H9 (cell line): ENCODE measurements at regions not wholly inside any gene's neighbourhood (a gene's known extent, or its start where the extent isn't known, plus 50 kb on each side); places are given as distances from the start of the nearest gene placed in this dataset.

Experiments
- DNase-seq: peaks from one replicate; pipeline ENCODE4 v3.0.0-alpha.2; 2017
- H2AFZ ChIP-seq: one replicate; pipeline ENCODE4 v1.6.1; 2013; ENCODE audit warnings: mild to moderate bottlenecking, low read length, control low read depth, moderate library complexity
- H2AK5ac ChIP-seq: 2 replicates; pipeline ENCODE4 v1.6.1; 2013; ENCODE audit warnings: low read length, control low read depth, mixed read lengths; ENCODE audit not compliant: insufficient read length
- H2BK120ac ChIP-seq: one replicate; pipeline ENCODE4 v1.6.1; 2013; ENCODE audit warnings: low read depth, mild to moderate bottlenecking, low read length, control low read depth, inconsistent platforms; ENCODE audit not compliant: poor library complexity, severe bottlenecking
- H2BK12ac ChIP-seq: 2 replicates; pipeline ENCODE4 v1.6.1; 2013; ENCODE audit warnings: low read length, control low read depth, mixed read lengths, low read depth; ENCODE audit not compliant: insufficient read length
- H2BK15ac ChIP-seq: 2 replicates; pipeline ENCODE4 v1.6.1; 2013; ENCODE audit warnings: low read depth, low read length, control low read depth
- H2BK20ac ChIP-seq: one replicate; pipeline ENCODE4 v1.6.1; 2013; ENCODE audit warnings: low read depth, mild to moderate bottlenecking, low read length, control low read depth, inconsistent platforms; ENCODE audit not compliant: poor library complexity, severe bottlenecking
- H2BK5ac ChIP-seq: 2 replicates; pipeline ENCODE4 v1.6.1; 2013; ENCODE audit warnings: low read length, control low read depth, mixed read lengths; ENCODE audit not compliant: insufficient read length
- H3K14ac ChIP-seq: 2 replicates; pipeline ENCODE4 v1.6.1; 2013; ENCODE audit warnings: low read length, control low read depth; ENCODE audit not compliant: insufficient read depth
- H3K18ac ChIP-seq: 2 replicates; pipeline ENCODE4 v1.6.1; 2013; ENCODE audit warnings: low read depth, mild to moderate bottlenecking, mixed read lengths, low read length, control low read depth; ENCODE audit not compliant: insufficient read length
- H3K23ac ChIP-seq: 2 replicates; pipeline ENCODE4 v1.6.1; 2013; ENCODE audit warnings: low read length, control low read depth, mixed read lengths, low read depth; ENCODE audit not compliant: insufficient read length
- H3K23me2 ChIP-seq: 2 replicates; pipeline ENCODE4 v1.6.1; 2013; ENCODE audit warnings: low read depth, mild to moderate bottlenecking, mixed read lengths, low read length, control low read depth; ENCODE audit not compliant: insufficient read length, poor library complexity, severe bottlenecking
- H3K27ac ChIP-seq: 2 replicates; pipeline ENCODE4 v1.5.1; 2013; ENCODE audit warnings: low read length, control low read depth, mixed read lengths, low read depth; ENCODE audit not compliant: insufficient read length
- H3K27me3 ChIP-seq: 2 replicates; pipeline ENCODE4 v1.6.1; 2013; ENCODE audit warnings: low read length, control low read depth, inconsistent platforms; ENCODE audit not compliant: insufficient read depth
- H3K4ac ChIP-seq: 2 replicates; pipeline ENCODE4 v1.6.1; 2013; ENCODE audit warnings: low read depth, mild to moderate bottlenecking, control low read depth, inconsistent platforms, low read length, moderate library complexity
- H3K4me1 ChIP-seq: 2 replicates; pipeline ENCODE4 v1.6.1; 2013; ENCODE audit warnings: low read length, control low read depth, inconsistent platforms; ENCODE audit not compliant: insufficient read depth
- H3K4me2 ChIP-seq: 2 replicates; pipeline ENCODE4 v1.6.1; 2013; ENCODE audit warnings: low read length, control low read depth, mixed read lengths; ENCODE audit not compliant: insufficient read length, insufficient read depth
- H3K56ac ChIP-seq: 2 replicates; pipeline ENCODE4 v1.6.1; 2013; ENCODE audit warnings: low read depth, mild to moderate bottlenecking, mixed read lengths, low read length, control low read depth; ENCODE audit not compliant: insufficient read length
- H3K79me1 ChIP-seq: 2 replicates; pipeline ENCODE4 v1.6.1; 2013; ENCODE audit warnings: low read depth, mild to moderate bottlenecking, moderate library complexity, low read length, control low read depth, inconsistent platforms; ENCODE audit not compliant: insufficient read depth, poor library complexity, severe bottlenecking
- H3K79me2 ChIP-seq: 2 replicates; pipeline ENCODE4 v1.6.1; 2013; ENCODE audit warnings: low read length, control low read depth, inconsistent platforms; ENCODE audit not compliant: insufficient read depth
- H3K9ac ChIP-seq: 2 replicates; pipeline ENCODE4 v1.6.1; 2013; ENCODE audit warnings: low read length, control low read depth, mixed read lengths; ENCODE audit not compliant: insufficient read length; ENCODE audit errors: extremely low read depth
- H3K9me3 ChIP-seq: one replicate; pipeline ENCODE4 v1.6.1; 2013; ENCODE audit warnings: low read depth, low read length, inconsistent platforms; ENCODE audit not compliant: control insufficient read depth
- H3T11ph ChIP-seq: one replicate; pipeline ENCODE4 v1.6.1; 2013; ENCODE audit warnings: mild to moderate bottlenecking, low read length, control low read depth, inconsistent platforms
- H4K20me1 ChIP-seq: one replicate; pipeline ENCODE4 v1.6.1; 2013; ENCODE audit not compliant: control insufficient read depth, insufficient read length, insufficient read depth
- H4K5ac ChIP-seq: 2 replicates; pipeline ENCODE4 v1.6.1; 2013; ENCODE audit warnings: low read depth, mild to moderate bottlenecking, mixed read lengths, low read length, control low read depth; ENCODE audit not compliant: insufficient read length
- H4K8ac ChIP-seq: replicated peaks from 2 replicates; pipeline ENCODE4 v1.6.1; 2013; ENCODE audit warnings: low read length, control low read depth, mixed read lengths, low read depth; ENCODE audit not compliant: insufficient read length
- H4K91ac ChIP-seq: 2 replicates; pipeline ENCODE4 v1.6.1; 2013; ENCODE audit warnings: low read depth, mild to moderate bottlenecking, moderate library complexity, mixed read lengths, low read length, control low read depth; ENCODE audit not compliant: insufficient read length
- H3K27ac Mint-ChIP-seq, 3 experiments: 2 replicates in 2 of 3; 3 replicates in 1 of 3; pipeline ENCODE4 v1.8.0; 2020 to 2021; ENCODE audit warnings: mixed read lengths in 3 of 3, mild to moderate bottlenecking in 1 of 3, moderate library complexity in 1 of 3
- H3K27me3 Mint-ChIP-seq: 2 replicates; pipeline ENCODE4 v1.8.0; 2021; ENCODE audit warnings: low read depth, mild to moderate bottlenecking, moderate library complexity, mixed read lengths
- H3K36me3 Mint-ChIP-seq, 3 experiments: 2 replicates in 2 of 3; 3 replicates in 1 of 3; pipeline ENCODE4 v1.8.0; 2020 to 2021; ENCODE audit warnings: low read depth in 3 of 3, mixed read lengths in 3 of 3; ENCODE audit not compliant: insufficient read depth in 1 of 3
- H3K4me1 Mint-ChIP-seq, 2 experiments: 2 replicates each; pipeline ENCODE4 v1.8.0; 2020; ENCODE audit warnings: mixed read lengths in 2 of 2
- H3K4me3 Mint-ChIP-seq, 2 experiments: 2 replicates in 1 of 2; 3 replicates in 1 of 2; pipeline ENCODE4 v1.8.0; 2020 to 2021; ENCODE audit warnings: mild to moderate bottlenecking in 2 of 2, mixed read lengths in 2 of 2, moderate library complexity in 1 of 2
- H3K9me3 Mint-ChIP-seq, 2 experiments: 2 replicates in 1 of 2; 3 replicates in 1 of 2; pipeline ENCODE4 v1.8.0; 2020; ENCODE audit warnings: mild to moderate bottlenecking in 2 of 2, mixed read lengths in 2 of 2, moderate library complexity in 1 of 2
- WGBS: extraction: QIAGEN DNeasy Blood & Tissue Kit; methylation state at CpG from one replicate; pipeline ENCODE4 v1.1.7; 2013; ENCODE audit warnings: missing lambda C conversion rate, low lambda C conversion rate, mixed read lengths; ENCODE audit not compliant: insufficient read length; ENCODE audit errors: extremely low coverage; 5-methylcytosine and 5-hydroxymethylcytosine counted together
- TF ChIP-seq, protein P1 (sequence below): fragments of 200-600 bp; sonication (generic); conservative IDR thresholded peaks from 3 replicates; pipeline ENCODE4 v1.8.0; 2021; ENCODE audit warnings: antibody characterized with exemption, mild to moderate bottlenecking

DNA sequence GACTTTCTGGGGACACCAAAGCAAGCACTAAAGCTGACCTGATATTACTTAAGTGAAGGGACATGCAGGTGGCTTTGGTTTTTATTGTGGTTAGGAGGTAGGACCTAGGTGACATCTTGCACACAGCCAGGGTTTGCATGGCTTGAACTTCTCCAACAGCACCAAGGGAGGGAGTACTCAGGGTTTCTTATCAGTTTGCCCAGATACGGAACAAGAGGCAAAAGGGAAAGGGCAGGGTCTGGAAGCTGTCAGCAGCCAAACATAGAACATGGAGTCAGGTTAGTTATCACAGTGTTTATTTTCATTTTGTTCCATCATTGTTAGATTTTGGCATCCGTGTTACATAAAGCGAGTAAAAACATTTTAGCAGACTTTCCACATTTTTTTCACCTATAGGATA is 186.3 kb upstream of the CLEC14A start:
- Mint-ChIP-seq H3K27me3 (no peaks in the 10 kb centered on the region; the same call in 1 of the 2 replicates), H3K9me3 (peaks cover 19 to 23% of the 10 kb centered on the region in 2 experiments), H3K36me3 (peaks cover 1 to 23% (median 19%) of the 10 kb centered on the region in 3 experiments; a peak in 6 of 7 replicates), H3K27ac (no peak overlapping the region; a peak in 1 of 7 replicates), H3K4me1 (no peaks in the 10 kb centered on the region), H3K4me3 (no peak overlapping the region)
- Histone ChIP-seq H3K14ac (no peak overlapping the region), H2BK120ac (no peak overlapping the region), H3K79me2 (no peaks in the 10 kb centered on the region), H3K4me1 (no peaks in the 10 kb centered on the region), H2BK15ac (no peak overlapping the region), H3K4ac (no peak overlapping the region), H3K23me2 (no peaks in the 10 kb centered on the region), H3K27ac (no peak overlapping the region), H3K4me2 (no peak overlapping the region), H2BK5ac (no peak overlapping the region), H2BK20ac (no peak overlapping the region), H2AFZ (no peak overlapping the region), H3K18ac (no peak overlapping the region), H3K23ac (no peak overlapping the region), H4K8ac (no peak overlapping the region), H3T11ph (no peak overlapping the region), H2AK5ac (no peak overlapping the region), H3K79me1 (no peaks in the 10 kb centered on the region), H4K91ac (no peak overlapping the region), H3K56ac (no peak overlapping the region), H3K9ac (no peak overlapping the region), H4K20me1 (no peaks in the 10 kb centered on the region), H3K27me3 (no peaks in the 10 kb centered on the region), H3K9me3 (no peaks in the 10 kb centered on the region), H2BK12ac (no peak overlapping the region), H4K5ac (no peak overlapping the region)
- DNase-seq: no peak
- WGBS: no CpG with 5 or more reads among the region's 3 CpGs
- TF ChIP-seq, protein P1, sequence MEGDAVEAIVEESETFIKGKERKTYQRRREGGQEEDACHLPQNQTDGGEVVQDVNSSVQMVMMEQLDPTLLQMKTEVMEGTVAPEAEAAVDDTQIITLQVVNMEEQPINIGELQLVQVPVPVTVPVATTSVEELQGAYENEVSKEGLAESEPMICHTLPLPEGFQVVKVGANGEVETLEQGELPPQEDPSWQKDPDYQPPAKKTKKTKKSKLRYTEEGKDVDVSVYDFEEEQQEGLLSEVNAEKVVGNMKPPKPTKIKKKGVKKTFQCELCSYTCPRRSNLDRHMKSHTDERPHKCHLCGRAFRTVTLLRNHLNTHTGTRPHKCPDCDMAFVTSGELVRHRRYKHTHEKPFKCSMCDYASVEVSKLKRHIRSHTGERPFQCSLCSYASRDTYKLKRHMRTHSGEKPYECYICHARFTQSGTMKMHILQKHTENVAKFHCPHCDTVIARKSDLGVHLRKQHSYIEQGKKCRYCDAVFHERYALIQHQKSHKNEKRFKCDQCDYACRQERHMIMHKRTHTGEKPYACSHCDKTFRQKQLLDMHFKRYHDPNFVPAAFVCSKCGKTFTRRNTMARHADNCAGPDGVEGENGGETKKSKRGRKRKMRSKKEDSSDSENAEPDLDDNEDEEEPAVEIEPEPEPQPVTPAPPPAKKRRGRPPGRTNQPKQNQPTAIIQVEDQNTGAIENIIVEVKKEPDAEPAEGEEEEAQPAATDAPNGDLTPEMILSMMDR: no peak
